Suprapubic skin (tissue), 4 donors: ENCODE measurements at regions not wholly inside any gene's neighbourhood (a gene's known extent, or its start where the extent isn't known, plus 50 kb on each side); places are given as distances from the start of the nearest gene placed in this dataset.
"Not testable (repeated sequence)": the region's sequence is repeated elsewhere in the genome, so short reads cannot be mapped to it uniquely, and the experiment has no call there.

Source experiments
- DNase-seq, 2 donors: peaks; one replicate each; pipeline ENCODE4 v3.0.0-alpha.2; 2019; ENCODE audit warnings: low spot score in 2 of 2
- H3K27ac ChIP-seq: fragments of 200-600 bp; sonication (generic); one replicate; pipeline ENCODE4 v1.5.1; 2019
- H3K27me3 ChIP-seq: fragments of 200-600 bp; sonication (generic); one replicate; pipeline ENCODE4 v1.5.1; 2019
- H3K36me3 ChIP-seq: fragments of 200-600 bp; sonication (generic); one replicate; pipeline ENCODE4 v1.5.1; 2019
- H3K4me1 ChIP-seq: fragments of 200-600 bp; sonication (generic); one replicate; pipeline ENCODE4 v1.5.1; 2019
- H3K4me3 ChIP-seq: fragments of 200-600 bp; sonication (generic); one replicate; pipeline ENCODE4 v1.5.1; 2019; ENCODE audit warnings: mild to moderate bottlenecking
- H3K9me3 ChIP-seq: fragments of 200-600 bp; sonication (generic); one replicate; pipeline ENCODE4 v1.5.1; 2019
- WGBS: methylation state at CpG from one replicate; pipeline ENCODE4 v1.1.5; 2018; 5-methylcytosine and 5-hydroxymethylcytosine counted together
- TF ChIP-seq, protein P1 (sequence below), 2 donors: fragments of 200-600 bp in 1 of 2; fragments of 450-650 bp in 1 of 2; sonication (generic) in 1 of 2; IDR thresholded peaks; one replicate each; pipeline ENCODE4 v1.5.1; 2016 to 2019; ENCODE audit warnings: antibody characterized with exemption in 2 of 2, mild to moderate bottlenecking in 1 of 2, moderate library complexity in 1 of 2

DNA sequence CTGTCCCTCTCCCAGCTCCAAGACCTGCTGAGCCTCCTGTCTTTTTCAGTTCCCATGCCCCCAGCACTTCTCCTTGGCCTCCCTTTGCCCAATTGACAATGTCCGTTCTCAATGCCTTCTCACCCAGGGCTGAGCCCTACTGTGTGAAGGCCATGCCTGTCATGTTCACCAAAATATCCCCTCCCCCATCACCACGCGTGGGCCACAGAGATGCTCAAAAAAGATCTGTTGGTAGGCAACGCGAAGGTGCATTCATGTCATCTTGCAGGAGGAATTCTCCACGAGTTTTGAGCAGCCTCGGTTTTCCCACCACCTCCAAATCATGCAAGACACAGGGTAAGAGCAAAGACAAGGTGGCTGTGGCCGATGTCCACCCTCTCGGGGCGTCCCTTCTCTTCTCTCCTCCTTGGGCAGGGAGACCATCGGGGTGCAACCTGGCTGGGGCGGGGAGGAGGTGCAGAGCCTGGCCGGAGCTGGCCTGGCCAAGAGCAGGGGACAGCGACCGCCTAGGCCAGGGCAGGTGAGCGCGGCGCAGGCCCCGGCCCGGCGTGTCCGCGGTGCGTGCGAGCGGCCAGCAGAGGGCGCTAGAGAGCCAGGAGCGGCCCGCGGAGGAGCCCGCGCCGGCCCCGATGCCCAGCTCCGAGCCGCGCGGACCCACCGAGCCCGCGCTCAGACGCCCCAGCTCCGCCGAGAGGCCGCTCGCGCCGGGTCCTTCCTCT lies 56.3 kb upstream of the KRTAP5-11 start:
- H3K36me3 ChIP-seq, H3K9me3 ChIP-seq, H3K4me1 ChIP-seq, H3K27ac ChIP-seq, DNase-seq: not testable (repeated sequence)
- 23% methylated on average over 30 of the region's 48 CpGs for WGBS
- Histone ChIP-seq H3K27me3 (peaks cover 24% of the 10 kb centered on the region), H3K4me3 (peak overlapping the region; percentile 42)
- TF ChIP-seq, protein P1, sequence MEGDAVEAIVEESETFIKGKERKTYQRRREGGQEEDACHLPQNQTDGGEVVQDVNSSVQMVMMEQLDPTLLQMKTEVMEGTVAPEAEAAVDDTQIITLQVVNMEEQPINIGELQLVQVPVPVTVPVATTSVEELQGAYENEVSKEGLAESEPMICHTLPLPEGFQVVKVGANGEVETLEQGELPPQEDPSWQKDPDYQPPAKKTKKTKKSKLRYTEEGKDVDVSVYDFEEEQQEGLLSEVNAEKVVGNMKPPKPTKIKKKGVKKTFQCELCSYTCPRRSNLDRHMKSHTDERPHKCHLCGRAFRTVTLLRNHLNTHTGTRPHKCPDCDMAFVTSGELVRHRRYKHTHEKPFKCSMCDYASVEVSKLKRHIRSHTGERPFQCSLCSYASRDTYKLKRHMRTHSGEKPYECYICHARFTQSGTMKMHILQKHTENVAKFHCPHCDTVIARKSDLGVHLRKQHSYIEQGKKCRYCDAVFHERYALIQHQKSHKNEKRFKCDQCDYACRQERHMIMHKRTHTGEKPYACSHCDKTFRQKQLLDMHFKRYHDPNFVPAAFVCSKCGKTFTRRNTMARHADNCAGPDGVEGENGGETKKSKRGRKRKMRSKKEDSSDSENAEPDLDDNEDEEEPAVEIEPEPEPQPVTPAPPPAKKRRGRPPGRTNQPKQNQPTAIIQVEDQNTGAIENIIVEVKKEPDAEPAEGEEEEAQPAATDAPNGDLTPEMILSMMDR (IDR thresholded peaks at IDR 0.05), result peak; percentile 16 to 84

DNA sequence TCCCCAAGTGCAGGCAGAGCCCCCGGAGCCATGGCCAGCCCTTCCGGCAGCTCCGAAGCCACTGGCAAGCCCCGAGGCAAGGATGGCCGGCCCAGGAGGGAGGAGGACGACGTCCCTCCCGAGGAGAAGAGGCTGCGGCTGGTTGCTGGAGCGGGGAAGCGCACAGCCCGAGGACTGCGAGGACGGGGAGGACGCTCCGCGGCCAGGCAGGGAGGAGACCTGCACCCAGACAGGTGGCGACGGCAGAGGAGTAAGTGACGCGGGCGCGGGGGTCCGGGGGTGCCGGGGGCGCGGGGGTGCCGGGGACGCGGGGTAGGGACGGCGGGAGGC lies 56.8 kb upstream of the KRTAP5-11 start:
- WGBS, result 1% methylated on average over 27 of the region's 32 CpGs
- not testable (repeated sequence) for H3K9me3 ChIP-seq, H3K27ac ChIP-seq, DNase-seq, H3K4me1 ChIP-seq, H3K36me3 ChIP-seq
- Histone ChIP-seq H3K4me3 (peak overlapping the region; percentile 42), H3K27me3 (peaks cover 24% of the 10 kb centered on the region)

DNA sequence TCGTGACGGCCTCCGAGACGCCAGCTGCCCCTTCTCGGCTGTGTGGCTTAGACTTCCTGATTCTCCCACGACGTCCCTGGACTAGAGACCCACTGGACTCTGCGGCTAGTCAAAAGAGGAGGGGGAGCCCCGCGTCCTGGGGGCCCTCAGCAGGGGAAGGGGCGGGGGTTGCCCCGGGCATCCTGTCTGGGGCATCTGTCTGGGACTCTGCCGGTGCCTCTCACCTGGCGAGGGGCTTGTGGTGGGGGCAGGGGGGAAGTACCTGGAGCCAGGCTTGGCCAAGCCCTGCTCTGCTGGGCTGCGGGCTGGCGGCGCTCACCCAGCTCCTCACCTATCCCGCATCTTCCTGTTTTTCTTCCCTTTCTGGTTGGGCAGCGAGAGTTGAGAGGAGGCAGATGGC lies 57.2 kb upstream of the KRTAP5-11 start:
- peaks cover 24% of the 10 kb centered on the region for H3K27me3 ChIP-seq
- 20% methylated on average over 1 of the region's 19 CpGs for WGBS
- not testable (repeated sequence) for DNase-seq, H3K4me1 ChIP-seq, H3K36me3 ChIP-seq, H3K27ac ChIP-seq, H3K9me3 ChIP-seq
- H3K4me3 ChIP-seq, result peak overlapping the region; percentile 42

DNA sequence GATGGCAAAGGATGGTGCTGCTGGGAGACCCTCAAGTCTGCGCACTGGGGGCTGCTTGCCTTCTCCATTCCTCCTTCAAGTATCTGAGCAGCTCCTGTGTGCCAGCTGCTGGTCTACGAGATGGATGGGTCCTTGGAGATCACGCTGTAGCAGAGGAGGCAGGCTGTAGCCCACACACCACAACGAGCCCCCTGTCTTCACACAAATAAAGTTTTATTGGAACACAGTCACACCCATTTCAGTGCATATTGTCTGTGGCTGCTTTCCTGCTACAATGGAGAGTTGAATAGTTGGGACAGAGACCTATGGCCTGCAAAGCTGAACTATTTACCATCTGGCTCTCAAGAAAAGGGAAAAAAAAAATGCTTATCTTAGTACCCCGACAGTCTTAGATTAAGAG lies 64.4 kb upstream of the KRTAP5-11 start:
- H3K27ac ChIP-seq, H3K36me3 ChIP-seq, DNase-seq, H3K4me1 ChIP-seq, H3K4me3 ChIP-seq, H3K9me3 ChIP-seq: not testable (repeated sequence)
- peaks cover 12% of the 10 kb centered on the region for H3K27me3 ChIP-seq
- WGBS, result 88% methylated on average over 5 of the region's 5 CpGs

DNA sequence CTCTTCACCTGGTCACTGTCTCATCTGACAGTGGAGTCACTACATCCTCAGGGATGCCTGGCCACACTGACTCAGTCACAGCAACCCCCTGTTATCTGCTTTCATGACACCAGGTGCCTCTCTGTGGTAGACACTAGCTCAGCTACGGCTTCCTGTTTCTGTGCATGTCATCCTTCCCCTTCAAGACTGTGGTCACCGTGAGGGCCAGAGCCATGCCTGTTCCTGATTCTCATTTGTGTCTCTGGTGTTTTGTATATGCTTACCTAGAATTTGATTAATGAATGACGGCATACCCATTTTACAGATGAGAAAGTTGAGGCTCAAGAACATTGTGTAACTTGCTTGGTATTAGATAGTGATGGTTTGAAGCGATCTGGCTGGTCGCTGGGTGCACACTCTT lies 70.3 kb upstream of the KRTAP5-11 start:
- not testable (repeated sequence) for H3K4me1 ChIP-seq, H3K27ac ChIP-seq, H3K4me3 ChIP-seq, H3K36me3 ChIP-seq, H3K9me3 ChIP-seq, DNase-seq, H3K27me3 ChIP-seq
- WGBS, result 75% methylated on average over 5 of the region's 5 CpGs

DNA sequence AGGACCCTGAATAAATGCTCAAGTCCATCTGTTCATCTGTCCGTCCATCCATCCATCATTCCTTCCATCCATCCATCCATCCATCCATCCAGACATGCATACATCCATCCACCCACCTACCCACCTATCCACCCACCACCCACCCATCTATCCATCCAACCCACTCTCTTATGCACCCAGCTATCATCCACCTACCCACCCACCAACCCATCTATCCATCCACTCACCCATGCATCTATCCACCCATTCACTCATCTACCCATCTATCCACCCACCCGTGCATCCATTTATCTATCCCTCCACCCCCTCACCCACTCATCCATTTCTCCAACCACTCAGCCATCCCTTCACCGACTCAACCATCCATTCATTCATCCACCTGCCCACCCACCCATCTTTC lies 71.7 kb upstream of the KRTAP5-11 start:
- DNase-seq, H3K9me3 ChIP-seq, H3K36me3 ChIP-seq, H3K27ac ChIP-seq, H3K4me1 ChIP-seq, H3K27me3 ChIP-seq, H3K4me3 ChIP-seq: not testable (repeated sequence)
- WGBS, result 90% methylated on average over 3 of the region's 3 CpGs

DNA sequence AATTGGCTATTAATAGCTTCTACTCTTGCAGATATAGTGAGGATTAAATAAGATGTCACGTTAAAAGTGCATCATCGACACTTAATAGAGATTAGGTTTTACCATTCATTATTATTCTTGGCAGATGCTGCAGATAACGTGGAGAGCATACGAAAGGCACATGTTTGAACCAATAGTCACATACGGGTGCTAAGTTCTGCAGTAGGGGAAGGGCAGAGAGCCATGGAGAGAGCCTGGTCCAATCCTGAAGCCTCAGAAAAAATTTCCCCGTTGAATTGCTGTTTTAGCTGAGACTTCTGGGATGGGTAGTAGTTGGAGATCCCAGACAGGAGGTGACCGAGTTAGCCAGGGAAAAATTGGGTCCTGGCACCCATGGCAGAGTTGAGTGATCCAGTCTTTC lies 72.4 kb upstream of the KRTAP5-11 start:
- not testable (repeated sequence) for H3K9me3 ChIP-seq, H3K4me1 ChIP-seq, H3K27ac ChIP-seq, H3K27me3 ChIP-seq, DNase-seq, H3K36me3 ChIP-seq, H3K4me3 ChIP-seq
- 56% methylated on average over 7 of the region's 7 CpGs for WGBS

DNA sequence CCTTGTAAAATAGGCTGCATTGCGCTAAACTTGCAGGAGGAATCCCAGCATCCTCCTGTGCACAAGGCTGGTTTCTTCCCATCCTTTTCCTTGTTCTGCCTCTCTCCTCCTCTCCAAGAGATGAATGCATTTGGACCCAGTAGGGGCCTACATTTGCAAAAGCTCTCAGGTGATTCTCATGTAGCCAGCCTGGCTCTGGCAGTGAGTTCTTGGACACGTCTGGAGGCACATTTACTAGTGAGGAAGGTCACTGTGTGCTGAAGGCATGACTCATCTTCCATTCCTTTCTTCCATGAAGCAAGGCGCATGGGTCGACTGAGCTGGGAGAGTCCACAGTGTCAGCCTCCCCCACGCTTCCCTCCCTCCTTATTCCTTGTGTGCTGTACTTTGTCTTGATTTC lies 73.8 kb upstream of the KRTAP5-11 start:
- H3K9me3 ChIP-seq, H3K27ac ChIP-seq, H3K27me3 ChIP-seq, H3K4me3 ChIP-seq, H3K36me3 ChIP-seq, DNase-seq, H3K4me1 ChIP-seq: not testable (repeated sequence)
- WGBS, result 75% methylated on average over 2 of the region's 5 CpGs

DNA sequence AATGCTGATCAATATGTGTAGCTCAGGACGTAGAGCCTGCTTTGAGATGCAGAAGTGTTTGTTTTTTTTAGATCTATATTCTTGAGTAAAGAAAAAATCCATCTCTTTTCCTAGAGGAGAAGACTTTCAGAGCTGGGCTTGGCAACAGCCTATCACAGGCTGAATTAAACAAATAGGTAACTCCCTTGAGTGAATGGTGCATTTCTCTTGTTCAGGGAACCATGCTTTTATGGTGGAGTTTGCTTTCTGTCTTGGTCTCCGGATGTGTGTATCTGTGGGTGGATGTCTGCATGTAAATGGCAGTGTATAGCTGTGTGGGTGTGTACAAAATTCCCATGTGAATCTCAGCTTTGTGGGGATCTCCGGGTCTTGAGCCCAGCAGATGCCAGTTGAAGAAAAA lies 82.3 kb upstream of the KRTAP5-11 start:
- DNase-seq, H3K4me3 ChIP-seq, H3K36me3 ChIP-seq, H3K4me1 ChIP-seq, H3K27me3 ChIP-seq, H3K27ac ChIP-seq, H3K9me3 ChIP-seq: not testable (repeated sequence)
- 36% methylated on average over 3 of the region's 3 CpGs for WGBS

DNA sequence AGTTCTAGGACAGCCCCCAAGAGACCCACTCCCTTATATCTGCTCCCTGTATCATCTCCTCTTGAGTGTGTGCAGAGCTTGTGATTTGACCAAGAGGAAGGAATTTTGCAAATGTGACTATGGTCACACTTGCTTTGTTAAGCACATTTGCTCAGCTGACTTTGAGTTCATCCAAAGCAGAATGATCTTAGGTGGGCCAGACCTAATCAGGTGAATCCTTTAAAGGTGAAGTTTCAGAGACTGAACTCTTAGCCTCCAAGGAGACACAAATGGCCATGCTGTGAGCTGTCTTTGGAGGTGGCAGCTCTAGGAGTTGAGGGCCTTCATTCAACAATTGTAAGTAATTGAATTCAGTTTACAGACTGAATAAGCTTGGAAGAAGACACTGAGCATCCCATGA lies 115.4 kb upstream of the KRTAP5-11 start:
- not testable (repeated sequence) for H3K9me3 ChIP-seq, H3K36me3 ChIP-seq, H3K27me3 ChIP-seq, H3K4me3 ChIP-seq, DNase-seq, H3K4me1 ChIP-seq, H3K27ac ChIP-seq

DNA sequence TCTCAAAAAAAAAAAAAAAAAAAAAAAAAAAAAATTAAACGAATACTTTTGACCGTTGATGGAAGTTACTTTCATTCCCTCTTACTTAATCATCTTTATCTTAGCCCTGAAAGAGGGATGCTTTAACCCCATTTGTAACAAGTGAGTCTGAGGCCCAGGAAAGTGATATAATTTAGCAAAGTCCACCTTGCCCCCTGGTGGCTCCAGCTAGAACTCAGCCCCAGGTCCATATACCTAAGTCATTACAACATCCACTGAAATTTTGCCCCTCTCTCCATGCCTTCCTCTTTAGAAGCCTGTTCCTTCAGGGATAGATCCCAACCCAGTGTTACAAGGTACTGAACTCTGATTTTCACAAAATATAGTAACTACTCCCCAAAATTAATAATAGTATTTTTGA lies 116.3 kb upstream of the KRTAP5-11 start:
- DNase-seq, H3K4me3 ChIP-seq: not testable (repeated sequence)
- 77% methylated on average over 2 of the region's 2 CpGs for WGBS

DNA sequence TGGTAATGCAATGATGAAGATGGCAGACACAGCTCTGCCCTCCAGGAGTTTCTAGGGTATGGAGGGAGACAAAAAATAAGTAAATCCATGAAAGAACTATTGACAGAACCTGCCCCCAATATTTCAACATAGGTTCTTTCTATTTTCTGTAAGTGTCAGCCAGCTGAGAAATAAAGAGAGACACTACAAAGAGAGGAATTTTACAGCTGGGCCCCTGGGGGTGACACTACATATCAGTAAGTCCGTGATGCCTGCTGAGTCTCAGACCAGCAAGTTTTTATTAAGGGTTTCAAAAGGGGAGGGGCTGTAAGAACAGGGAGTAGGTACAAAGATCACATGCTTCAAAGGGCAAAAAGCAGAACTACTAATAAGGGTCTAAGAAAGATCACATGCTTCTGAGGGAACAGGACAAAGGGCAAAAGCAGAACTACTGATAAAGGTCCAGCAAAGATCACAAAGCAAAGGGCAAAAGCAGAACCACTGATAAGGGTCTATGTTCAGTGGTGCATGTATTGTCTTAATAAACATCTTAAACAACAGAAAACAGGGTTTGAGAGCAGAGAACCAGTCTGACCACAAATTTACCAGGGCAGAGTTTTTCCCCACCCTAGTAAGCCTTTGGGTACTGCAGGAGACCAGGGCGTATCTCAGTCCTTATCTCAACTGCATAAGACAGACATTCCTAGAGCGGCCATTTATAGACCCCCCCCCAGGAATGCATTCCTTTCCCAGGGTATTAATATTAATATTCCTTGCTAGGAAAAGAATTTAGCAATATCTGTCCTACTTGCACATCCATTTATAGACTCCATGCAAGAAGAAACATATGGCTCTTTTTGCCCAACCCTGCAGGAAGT lies 119.0 kb upstream of the KRTAP5-11 start:
- not testable (repeated sequence) for DNase-seq

More for the DNA sequence above, 116.3 kb upstream of the KRTAP5-11 start:
- H3K9me3 ChIP-seq, H3K4me1 ChIP-seq, H3K27me3 ChIP-seq, H3K36me3 ChIP-seq, H3K27ac ChIP-seq: not testable (repeated sequence)

DNA sequence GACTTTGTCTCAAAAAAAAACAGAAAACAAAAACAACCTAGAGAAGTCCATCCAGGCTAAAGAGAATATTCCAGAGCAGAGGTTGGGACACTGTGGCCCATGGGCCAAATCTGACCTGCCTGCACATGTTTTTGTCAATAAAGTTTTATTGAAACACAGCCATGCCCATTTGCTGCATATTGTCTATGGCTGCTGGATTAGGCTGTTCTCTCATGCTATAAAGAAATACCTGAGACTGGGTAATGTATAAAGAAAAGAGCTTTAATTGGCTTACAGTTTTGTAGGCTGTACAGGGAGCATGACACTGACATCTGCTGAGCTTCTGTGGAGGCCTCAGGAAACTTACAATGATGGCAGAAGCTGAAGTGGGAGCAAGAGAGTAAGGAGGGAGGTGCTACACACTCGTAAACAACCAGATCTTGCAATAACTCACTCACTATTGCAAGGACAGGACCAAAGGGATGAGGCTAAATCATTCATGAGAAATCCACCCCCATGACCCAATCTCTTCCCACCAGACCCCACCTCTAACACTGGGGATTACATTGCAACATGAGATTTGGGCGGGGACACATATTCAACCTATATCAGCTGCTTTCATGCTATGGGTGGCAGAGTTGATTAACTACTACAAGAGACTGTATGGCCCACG lies 122.5 kb upstream of the KRTAP5-11 start:
- not testable (repeated sequence) for H3K4me3 ChIP-seq, H3K27ac ChIP-seq, H3K36me3 ChIP-seq, DNase-seq, H3K27me3 ChIP-seq, H3K9me3 ChIP-seq, H3K4me1 ChIP-seq
- WGBS, result 100% methylated on average over 2 of the region's 3 CpGs

More for the DNA sequence above, 119.0 kb upstream of the KRTAP5-11 start:
- not testable (repeated sequence) for H3K36me3 ChIP-seq, H3K4me1 ChIP-seq, H3K27me3 ChIP-seq, H3K27ac ChIP-seq, H3K4me3 ChIP-seq, H3K9me3 ChIP-seq
- 64% methylated on average over 3 of the region's 3 CpGs for WGBS
